HL-60 (cell line): ENCODE measurements at regions not wholly inside any gene's neighbourhood (a gene's known extent, or its start where the extent isn't known, plus 50 kb on each side); places are given as distances from the start of the nearest gene placed in this dataset.

Experiments used
- DNase-seq, 2 experiments: peaks; one replicate each; pipeline ENCODE4 v3.0.0-alpha.2; 2010 to 2020; ENCODE audit warnings: low read depth in 1 of 2, low spot score in 1 of 2
- H3K27ac ChIP-seq: fragments of 250-450 bp; sonication (Bioruptor Pico); replicated peaks from 2 replicates; pipeline ENCODE4 v1.5.1; 2020; ENCODE audit warnings: mild to moderate bottlenecking, moderate library complexity
- H3K27me3 ChIP-seq: fragments of 250-450 bp; sonication (Bioruptor Pico); 2 replicates; pipeline ENCODE4 v1.5.1; 2021; ENCODE audit warnings: mild to moderate bottlenecking, moderate library complexity; ENCODE audit not compliant: insufficient read depth, poor library complexity, severe bottlenecking
- H3K4me3 ChIP-seq: replicated peaks from 2 replicates; pipeline ENCODE4 v1.5.1; 2011; ENCODE audit warnings: mild to moderate bottlenecking, control low read depth, low read length; ENCODE audit not compliant: insufficient read depth
- CTCF ChIP-seq: IDR thresholded peaks from one replicate; pipeline ENCODE4 v1.5.1; 2011; ENCODE audit warnings: low read length, control low read depth, inconsistent platforms; ENCODE audit not compliant: insufficient read depth
- GABPA ChIP-seq: IDR thresholded peaks from 2 replicates; pipeline ENCODE4 v1.6.1; 2012; ENCODE audit warnings: low read depth
- POLR2AphosphoS5 ChIP-seq: IDR thresholded peaks from 2 replicates; pipeline ENCODE4 v1.6.1; 2012; ENCODE audit warnings: low read depth
- REST ChIP-seq: IDR thresholded peaks from 2 replicates; pipeline ENCODE4 v1.6.1; 2012; ENCODE audit warnings: low read depth; ENCODE audit not compliant: insufficient replicate concordance
- SPI1 ChIP-seq: IDR thresholded peaks from 2 replicates; pipeline ENCODE4 v1.6.1; 2012; ENCODE audit warnings: low read depth, mild to moderate bottlenecking, borderline replicate concordance

GRCh38 chr6:54754406-54754805, 92.2 kb upstream of the FAM83B start:
- TF ChIP-seq SPI1: no peak
- TF ChIP-seq REST: no peak
- no peak for TF ChIP-seq CTCF
- no peak for TF ChIP-seq POLR2AphosphoS5
- TF ChIP-seq GABPA: no peak
- Histone ChIP-seq H3K27me3 (no peaks in the 10 kb centered on the region), H3K27ac (no peak overlapping the region), H3K4me3 (no peak overlapping the region)
- DNase-seq: no peak

- Histone ChIP-seq H3K27ac (no peak overlapping the region), H3K27me3 (no peaks in the 10 kb centered on the region), H3K4me3 (no peak overlapping the region)
- TF ChIP-seq SPI1 (no peak), REST (no peak), GABPA (no peak), POLR2AphosphoS5 (no peak), CTCF (no peak)
- no peak for DNase-seq
These were observed 88.2 kb upstream of the FAM83B start for GRCh38 chr6:54758340-54758739.

- no peak overlapping the region for H3K27ac ChIP-seq
These were observed 78.1 kb upstream of the FAM83B start for GRCh38 chr6:54768494-54768893.

More at GRCh38 chr6:54768494-54768893, 78.1 kb upstream of the FAM83B start:
- no peak for DNase-seq
- no peaks in the 10 kb centered on the region for H3K27me3 ChIP-seq
- no peak overlapping the region for H3K4me3 ChIP-seq
- TF ChIP-seq REST: no peak
- TF ChIP-seq SPI1: no peak
- TF ChIP-seq GABPA: no peak
- no peak for TF ChIP-seq CTCF
- TF ChIP-seq POLR2AphosphoS5: no peak
